Vagina (tissue), 2 donors: ENCODE measurements at regions not wholly inside any gene's neighbourhood (a gene's known extent, or its start where the extent isn't known, plus 50 kb on each side); places are given as distances from the start of the nearest gene placed in this dataset.

Experiments
- CTCF ChIP-seq, 3 experiments: fragments of 450-650 bp in 2 of 3; fragments of 200-600 bp in 1 of 3; sonication (generic) in 1 of 3; IDR thresholded peaks; one replicate each; pipeline ENCODE4 v1.5.1; 2017 to 2019; ENCODE audit warnings: antibody characterized with exemption in 3 of 3, mild to moderate bottlenecking in 2 of 3, moderate library complexity in 2 of 3
- POLR2AphosphoS5 ChIP-seq, 2 donors: sonication (generic); formaldehyde crosslinking; IDR thresholded peaks; one replicate each; pipeline ENCODE4 v1.9.0; 2017; ENCODE audit warnings: antibody characterized with exemption in 2 of 2, mild to moderate bottlenecking in 2 of 2, low read depth in 1 of 2; ENCODE audit not compliant: insufficient read depth in 1 of 2

- TF ChIP-seq CTCF (IDR thresholded peaks at IDR 0.05), result no peak
- TF ChIP-seq POLR2AphosphoS5 (IDR thresholded peaks at IDR 0.05; ENCODE audit: insufficient read depth in 1 of 2, low read depth in 1 of 2), result no peak
Observed at GRCh38 chr4:60506061-60506460, 694.1 kb upstream of the ADGRL3 start.
